ENCODE measurements at regions not wholly inside any gene's neighbourhood (a gene's known extent, or its start where the extent isn't known, plus 50 kb on each side); places are given as distances from the start of the nearest gene placed in this dataset.
"Not testable (repeated sequence)": the region's sequence is repeated elsewhere in the genome, so short reads cannot be mapped to it uniquely, and the experiment has no call there.

DNA sequence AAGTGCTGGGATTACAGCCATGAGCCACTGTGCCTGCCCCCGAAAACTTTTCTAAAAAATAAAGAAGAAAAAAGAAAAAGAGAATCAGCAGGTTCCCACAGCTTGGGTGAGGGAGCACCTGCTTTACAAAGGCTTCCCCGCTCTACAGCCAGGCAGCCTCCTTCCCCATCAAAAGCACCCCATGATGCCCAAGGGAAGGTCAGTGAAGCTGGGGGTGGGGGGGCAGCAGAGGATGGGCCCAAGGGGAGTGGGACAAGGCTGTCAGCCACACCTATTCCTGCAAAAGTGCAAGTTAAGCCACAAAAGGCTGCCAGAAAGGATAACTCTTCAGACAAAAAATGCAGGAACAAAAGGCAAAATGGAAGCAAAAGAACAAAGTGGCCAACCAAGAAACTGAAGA lies 72.5 kb downstream of the FAM50B start:
- Histone ChIP-seq H3K4me1 (peaks cover 0 to 10% (median 0%) of the 10 kb centered on the region in 6 donors), H3K27me3 (replicated peaks in 1 of 7) (peaks cover 0 to 27% (median 0%) of the 10 kb centered on the region in 7 donors), H3K4me3 (no peak overlapping the region), H3K9me3 (no peaks in the 10 kb centered on the region), H3K27ac (no peak overlapping the region), H3K36me3 (no peaks in the 10 kb centered on the region)
- TF ChIP-seq CTCF (IDR thresholded peaks at IDR 0.05 in 8 of 11, conservative IDR thresholded peaks at IDR 0.05 in 3 of 11) (no peak), POLR2AphosphoS5 (IDR thresholded peaks at IDR 0.05) (no peak), POLR2A (IDR thresholded peaks at IDR 0.05) (no peak)
- intact Hi-C loops (cut with DNase I; ENCODE audit: low total_unique reads) = no loop called here
- DNase-seq = no peak
- 81 to 95% (median 91%) methylated on average over 2 of the region's 2 CpGs for WGBS, 5 donors

DNA sequence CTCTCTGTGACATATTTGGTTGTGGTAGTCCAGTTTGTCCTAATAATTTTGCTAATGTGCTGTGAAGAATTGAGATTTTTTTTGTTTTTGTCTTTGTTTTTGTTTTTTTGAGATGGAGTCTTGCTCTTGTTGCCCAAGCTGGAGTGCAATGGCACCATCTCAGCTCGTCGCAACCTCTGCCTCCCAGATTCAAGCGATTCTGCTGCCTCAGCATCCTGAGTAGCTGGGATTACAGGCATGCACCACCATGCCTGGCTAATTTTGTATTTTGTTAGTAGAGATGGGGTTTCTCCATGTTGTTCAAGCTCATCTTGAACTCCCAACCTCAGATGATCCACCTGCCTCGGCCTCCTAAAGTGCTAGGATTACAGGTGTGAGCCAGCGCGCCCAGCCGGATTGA lies 73.4 kb downstream of the FAM50B start:
- H3K4me1 ChIP-seq; intact Hi-C loops (cut with DNase I; ENCODE audit: low total_unique reads); H3K36me3 ChIP-seq; H3K9me3 ChIP-seq; DNase-seq; H3K4me3 ChIP-seq; H3K27ac ChIP-seq: not testable (repeated sequence)
- peaks cover 0 to 27% (median 0%) of the 10 kb centered on the region in 7 donors for H3K27me3 ChIP-seq (replicated peaks in 1 of 7)
- WGBS, 5 donors = 90 to 98% (median 94%) methylated on average over 7 of the region's 7 CpGs

- H3K36me3 ChIP-seq; H3K9me3 ChIP-seq; intact Hi-C loops (cut with DNase I; ENCODE audit: low total_unique reads); H3K4me1 ChIP-seq; DNase-seq; H3K27ac ChIP-seq; H3K4me3 ChIP-seq: not testable (repeated sequence)
- H3K27me3 ChIP-seq (replicated peaks in 1 of 7) = peaks cover 0 to 19% (median 0%) of the 10 kb centered on the region in 7 donors
- 64 to 83% (median 74%) methylated on average over 22 to 23 of the region's 23 CpGs for WGBS, 5 donors
These were observed 76.3 kb downstream of the FAM50B start for GRCh38 chr6:3925223-3926149.

DNA sequence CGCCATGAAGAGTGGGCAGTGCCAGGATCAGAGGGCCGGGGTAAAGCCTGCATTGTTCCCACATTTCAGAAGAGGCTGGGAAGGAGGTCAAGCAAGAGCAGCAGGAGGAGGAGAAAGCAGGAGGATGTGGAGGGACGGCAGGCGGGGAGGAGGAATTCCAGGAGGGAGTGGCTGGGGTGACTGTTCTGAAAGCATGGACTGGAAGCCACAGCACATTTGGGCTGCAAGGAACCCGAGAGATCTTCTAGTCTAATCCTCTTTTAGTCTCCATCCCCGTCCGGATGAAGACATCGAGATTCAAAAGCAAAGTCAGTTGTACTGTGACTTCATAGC lies 76.9 kb downstream of the FAM50B start:
- no peaks in the 10 kb centered on the region for H3K36me3 ChIP-seq
- intact Hi-C loops (cut with DNase I; ENCODE audit: low total_unique reads) = no loop called here
- TF ChIP-seq POLR2AphosphoS5 (IDR thresholded peaks at IDR 0.05) (no peak), POLR2A (IDR thresholded peaks at IDR 0.05) (no peak), CTCF (IDR thresholded peaks at IDR 0.05 in 8 of 11, conservative IDR thresholded peaks at IDR 0.05 in 3 of 11) (no peak)
- WGBS, 5 donors = 69 to 85% (median 73%) methylated on average over 8 of the region's 8 CpGs
- no peak overlapping the region for H3K27ac ChIP-seq
- no peak overlapping the region for H3K4me3 ChIP-seq
- no peaks in the 10 kb centered on the region for H3K4me1 ChIP-seq
- H3K27me3 ChIP-seq (replicated peaks in 1 of 7) = peaks cover 0 to 13% (median 0%) of the 10 kb centered on the region in 7 donors
- no peak for DNase-seq
- no peaks in the 10 kb centered on the region for H3K9me3 ChIP-seq

GRCh38 chr6:3928111-3928510 lies 78.9 kb downstream of the FAM50B start:
- Histone ChIP-seq H3K27me3 (replicated peaks in 1 of 7) (peaks cover 0 to 6% (median 0%) of the 10 kb centered on the region in 7 donors), H3K36me3 (no peaks in the 10 kb centered on the region), H3K4me3 (no peak overlapping the region), H3K4me1 (no peaks in the 10 kb centered on the region), H3K27ac (no peak overlapping the region), H3K9me3 (no peaks in the 10 kb centered on the region)
- WGBS, 5 donors = 54 to 69% (median 56%) methylated on average over 5 of the region's 5 CpGs
- intact Hi-C loops (cut with DNase I; ENCODE audit: low total_unique reads) = no loop called here
- TF ChIP-seq POLR2AphosphoS5 (IDR thresholded peaks at IDR 0.05) (no peak), CTCF (IDR thresholded peaks at IDR 0.05 in 8 of 11, conservative IDR thresholded peaks at IDR 0.05 in 3 of 11) (no peak), POLR2A (IDR thresholded peaks at IDR 0.05) (no peak)
- DNase-seq = no peak
